HG03442 (cell line): ENCODE measurements at regions not wholly inside any gene's neighbourhood (a gene's known extent, or its start where the extent isn't known, plus 50 kb on each side); places are given as distances from the start of the nearest gene placed in this dataset.

ENCODE experiments used
- ATAC-seq: cut with Tn5 transposase; IDR thresholded peaks from one replicate; pipeline ENCODE4 v1.9.1; 2021; ENCODE audit warnings: mild to moderate bottlenecking, moderate library complexity; ENCODE audit not compliant: unreplicated experiment

GRCh38 chr12:4056910-4057845 is 184.0 kb upstream of the PARP11 start:
- ATAC-seq = no peak

GRCh38 chr12:4054630-4055029 is 181.4 kb upstream of the PARP11 start:
- no peak for ATAC-seq

DNA sequence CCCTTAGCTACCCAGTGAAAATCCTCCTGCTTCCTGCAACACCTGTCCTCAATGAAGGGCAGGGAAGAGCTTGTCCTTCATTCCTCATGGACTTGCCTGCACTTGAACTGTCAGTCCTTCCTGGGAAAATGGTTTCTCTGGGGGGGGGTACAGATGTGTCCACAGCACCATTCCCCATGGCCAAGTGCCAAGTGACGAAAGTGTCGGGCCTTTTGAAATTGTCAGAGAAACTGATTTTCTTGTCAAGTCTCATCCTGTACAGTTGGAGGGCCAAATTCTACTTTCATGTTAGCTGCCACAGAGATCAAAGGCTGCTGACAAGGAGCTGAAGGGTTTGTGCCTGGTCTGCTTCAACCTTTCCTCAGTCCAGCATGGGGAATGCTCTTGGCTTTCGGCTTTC is 179.5 kb upstream of the PARP11 start:
- ATAC-seq = no peak

GRCh38 chr12:4051596-4051995 is 178.4 kb upstream of the PARP11 start:
- no peak for ATAC-seq

DNA sequence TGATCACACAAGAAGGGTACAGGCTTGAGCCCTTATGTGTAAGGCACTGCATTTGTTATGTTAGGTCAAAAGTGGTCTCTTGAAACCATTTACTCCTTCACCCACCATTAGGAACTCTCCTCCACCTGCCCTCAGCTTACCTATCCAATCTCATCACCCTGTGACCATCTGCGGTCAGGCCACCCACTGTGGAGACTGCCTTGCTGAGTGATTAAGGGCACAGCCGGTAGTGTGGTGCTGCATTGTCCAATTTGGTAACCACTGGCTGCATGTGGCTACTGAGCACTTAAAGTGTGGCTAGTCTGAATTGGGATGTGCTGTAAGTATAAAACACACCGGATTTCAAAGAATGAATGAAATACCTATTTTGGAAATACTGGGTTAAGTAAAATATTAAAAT is 177.1 kb upstream of the PARP11 start:
- ATAC-seq = no peak

GRCh38 chr12:4049298-4050080 is 176.3 kb upstream of the PARP11 start:
- no peak for ATAC-seq

GRCh38 chr12:4047421-4047820 is 174.2 kb upstream of the PARP11 start:
- ATAC-seq = no peak

DNA sequence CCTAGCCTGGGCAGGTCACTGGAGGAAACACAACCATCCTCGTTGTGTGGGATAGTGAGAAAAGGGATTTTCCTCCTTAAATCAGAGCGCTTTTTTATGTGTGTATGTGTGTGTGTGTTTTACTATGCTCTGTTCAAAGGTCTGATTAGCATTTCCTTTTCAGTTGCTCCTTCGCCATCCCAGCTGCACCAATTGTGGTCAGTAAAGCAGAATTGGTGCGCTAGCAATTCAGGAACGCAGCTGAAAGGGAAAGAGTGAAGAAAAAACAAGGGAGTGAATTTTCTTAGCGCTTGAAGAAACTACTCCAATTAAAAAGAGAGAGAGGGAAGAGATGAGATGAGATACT is 173.3 kb upstream of the PARP11 start:
- no peak for ATAC-seq

DNA sequence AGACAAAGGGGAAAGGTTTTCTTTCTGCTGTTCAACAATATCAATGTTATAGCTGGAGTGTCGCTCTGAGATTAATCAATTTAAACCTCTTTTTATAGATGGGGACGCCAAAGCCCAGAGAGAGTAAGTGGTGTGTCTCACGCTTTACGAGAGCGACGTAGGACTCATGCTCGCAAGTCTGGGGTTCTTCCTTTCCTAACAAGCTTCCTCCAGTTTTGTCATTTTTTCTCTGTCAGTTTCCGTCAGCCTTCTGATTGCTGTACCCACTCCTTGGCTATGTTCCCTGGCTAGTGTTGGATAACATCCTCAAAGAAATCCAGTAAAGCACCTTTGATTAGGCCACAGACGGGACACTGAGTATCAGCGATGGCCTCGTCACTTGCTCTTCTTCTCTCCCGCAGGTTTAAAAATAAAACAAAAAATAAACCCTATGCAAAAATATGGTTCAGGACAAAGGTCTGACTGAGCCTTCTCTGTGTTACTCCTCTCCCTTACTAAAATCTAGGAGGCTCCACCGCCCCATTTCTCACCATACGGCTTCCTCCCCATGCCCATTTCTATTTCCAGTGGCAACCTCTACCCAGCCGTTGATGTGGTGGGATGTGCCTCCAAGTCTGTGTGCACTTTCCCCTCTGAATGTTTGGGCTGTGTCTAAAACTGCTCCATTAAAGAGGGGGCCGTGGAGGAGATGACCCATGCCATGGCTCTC is 172.7 kb upstream of the PARP11 start:
- no peak for ATAC-seq

DNA sequence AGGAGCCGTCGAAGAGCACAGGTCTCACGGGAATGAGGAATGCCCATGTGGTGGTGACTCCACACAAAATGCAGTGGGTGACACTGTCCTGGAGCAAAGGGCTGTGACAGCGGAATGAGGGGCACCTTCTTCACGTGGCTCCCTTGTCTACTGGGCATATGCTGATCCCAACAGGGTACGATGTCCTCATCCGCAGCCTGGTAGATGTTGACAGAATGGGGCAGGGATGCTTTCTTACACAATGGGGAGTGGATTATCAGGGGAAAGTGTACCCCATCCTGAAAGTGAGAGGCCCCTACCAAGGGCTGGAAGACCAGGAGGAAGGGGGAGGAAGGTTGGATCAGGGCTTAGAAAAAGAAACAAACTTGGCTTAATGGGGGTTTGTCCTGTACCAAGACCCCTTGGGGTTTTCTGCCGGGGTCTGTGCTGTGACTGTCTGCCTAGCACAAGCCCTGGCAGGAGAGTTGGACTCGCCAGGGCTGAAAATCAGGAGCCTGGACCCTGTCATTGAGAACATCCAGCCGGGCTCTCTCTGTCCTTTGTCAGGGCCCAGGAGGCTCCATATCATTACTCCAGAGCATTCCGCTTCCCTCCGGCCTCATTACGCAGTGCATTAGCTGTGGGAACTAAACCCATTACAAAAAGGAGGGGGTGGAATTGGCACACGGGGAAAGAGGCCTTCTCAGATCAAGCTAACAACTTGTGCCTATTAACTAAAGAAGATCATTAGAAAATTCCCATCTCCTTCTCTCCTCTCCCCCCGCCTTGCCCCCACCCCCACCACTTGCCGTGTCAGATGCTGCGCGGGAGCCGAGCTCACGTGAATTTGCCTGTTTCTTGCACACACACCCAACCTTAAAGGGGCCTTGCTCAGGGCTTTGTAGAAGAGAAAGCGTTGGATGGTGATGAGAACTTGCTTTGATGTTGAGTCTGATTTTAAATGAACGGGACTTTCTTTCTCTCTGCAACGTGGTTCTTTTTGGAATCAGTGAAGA is 171.8 kb upstream of the PARP11 start:
- no peak for ATAC-seq

- ATAC-seq = no peak
These were observed 170.9 kb upstream of the PARP11 start for GRCh38 chr12:4044101-4044500.

- ATAC-seq = no peak
These were observed 168.1 kb upstream of the PARP11 start for GRCh38 chr12:4041187-4041885.

- ATAC-seq = no peak
These were observed 166.7 kb upstream of the PARP11 start for GRCh38 chr12:4039931-4040330.

DNA sequence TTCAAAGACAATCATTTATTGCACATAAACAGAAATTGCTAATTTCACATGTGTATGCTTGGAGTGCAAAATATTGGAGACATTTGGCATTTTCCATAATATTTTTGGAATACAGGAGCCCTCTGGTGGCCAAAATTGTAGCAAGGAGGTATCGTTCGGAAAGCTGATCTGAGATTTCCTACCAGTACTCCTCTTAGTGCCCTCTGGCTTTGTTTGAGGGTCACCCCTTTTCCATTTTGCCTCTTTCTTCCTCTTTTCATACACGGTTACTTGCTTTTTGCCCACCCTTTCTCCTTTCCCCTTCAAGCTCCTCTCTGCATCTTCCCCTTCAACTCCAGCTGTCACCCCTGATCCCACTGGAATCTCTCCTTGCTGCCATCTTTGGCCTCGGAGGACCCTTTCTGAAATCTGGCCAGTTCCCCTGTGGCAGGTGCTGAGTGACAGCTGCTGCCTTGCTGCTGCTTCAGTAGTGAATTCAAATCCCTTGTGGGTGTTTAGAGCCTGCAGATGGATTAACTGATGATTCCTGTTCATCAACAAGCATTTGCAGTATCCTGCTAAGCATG is 164.6 kb upstream of the PARP11 start:
- ATAC-seq = no peak

- no peak for ATAC-seq
These were observed 163.6 kb upstream of the PARP11 start for GRCh38 chr12:4036671-4037271.

DNA sequence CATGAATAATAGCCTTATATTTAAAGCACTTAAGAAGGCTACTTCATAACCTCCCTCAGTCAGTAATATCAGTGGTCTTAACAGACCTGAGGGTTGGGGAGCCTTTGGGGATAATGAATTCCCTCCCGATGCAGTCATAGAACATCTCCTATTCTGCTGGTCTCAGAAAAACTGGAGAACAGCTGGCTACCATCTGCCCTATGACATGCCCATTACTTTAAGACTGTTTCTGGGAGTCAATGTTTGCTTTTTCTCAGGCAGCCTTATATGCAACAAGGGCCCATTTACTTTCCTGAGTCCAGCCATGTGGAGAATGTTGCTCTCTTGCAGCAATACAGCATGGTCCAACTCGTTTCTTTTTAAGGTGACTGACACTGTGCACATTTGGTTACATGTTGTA is 161.7 kb upstream of the PARP11 start:
- no peak for ATAC-seq

DNA sequence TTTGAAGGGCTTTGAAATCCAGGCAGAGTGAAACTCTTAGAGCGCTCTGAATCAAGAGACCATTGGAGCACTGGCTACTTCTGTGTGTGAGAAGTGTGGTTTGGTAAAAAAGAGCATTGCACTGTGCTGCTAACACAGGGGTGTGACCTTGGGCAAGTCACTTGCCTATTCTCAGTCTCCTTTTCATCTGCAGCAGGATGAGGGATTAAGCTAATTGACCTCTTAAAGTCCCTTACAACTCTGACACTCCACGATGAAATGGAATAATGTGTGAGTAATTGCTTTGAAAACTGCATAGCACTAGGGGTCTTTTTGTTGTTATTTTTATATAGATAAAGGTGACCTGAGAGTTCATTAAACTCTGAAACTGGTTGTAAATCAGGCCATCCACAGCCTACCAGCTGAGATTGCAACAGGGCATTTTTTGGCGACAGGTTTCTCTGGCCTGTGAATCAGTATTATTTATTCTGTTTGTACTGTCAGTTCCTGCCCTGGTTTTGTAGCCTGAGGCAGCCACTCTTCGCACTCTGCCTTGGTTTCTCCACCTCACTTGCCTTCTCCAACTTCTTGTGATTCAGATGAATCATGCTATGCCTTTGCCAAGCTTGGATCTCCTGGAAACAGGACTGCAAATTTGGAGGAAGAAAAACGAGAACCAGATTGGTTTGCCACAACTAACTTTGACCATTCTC is 159.9 kb upstream of the PARP11 start:
- no peak for ATAC-seq

GRCh38 chr12:4031703-4032291 is 158.6 kb upstream of the PARP11 start:
- no peak for ATAC-seq
